Esophagus muscularis mucosa (tissue), 4 donors: ENCODE measurements at regions not wholly inside any gene's neighbourhood (a gene's known extent, or its start where the extent isn't known, plus 50 kb on each side); places are given as distances from the start of the nearest gene placed in this dataset.

Experiments
- EP300 ChIP-seq: sonication (generic); formaldehyde crosslinking; IDR thresholded peaks from one replicate; pipeline ENCODE4 v1.6.1; 2017; ENCODE audit warnings: antibody characterized with exemption
- POLR2A ChIP-seq: fragments of 450-650 bp; IDR thresholded peaks from one replicate; pipeline ENCODE4 v1.6.1; 2017; ENCODE audit warnings: antibody characterized with exemption, moderate library complexity, mild to moderate bottlenecking, low read depth
- POLR2AphosphoS5 ChIP-seq, 2 donors: sonication (generic); formaldehyde crosslinking; IDR thresholded peaks; one replicate each; pipeline ENCODE4 v1.6.1; 2017; ENCODE audit warnings: antibody characterized with exemption in 2 of 2
- TF ChIP-seq, protein P1 (sequence below), 3 experiments: fragments of 200-600 bp in 2 of 3; fragments of 450-650 bp in 1 of 3; sonication (generic) in 2 of 3; IDR thresholded peaks; one replicate each; pipeline ENCODE4 v1.5.1; 2017 to 2019; ENCODE audit warnings: antibody characterized with exemption in 3 of 3, mild to moderate bottlenecking in 2 of 3, moderate library complexity in 1 of 3

DNA sequence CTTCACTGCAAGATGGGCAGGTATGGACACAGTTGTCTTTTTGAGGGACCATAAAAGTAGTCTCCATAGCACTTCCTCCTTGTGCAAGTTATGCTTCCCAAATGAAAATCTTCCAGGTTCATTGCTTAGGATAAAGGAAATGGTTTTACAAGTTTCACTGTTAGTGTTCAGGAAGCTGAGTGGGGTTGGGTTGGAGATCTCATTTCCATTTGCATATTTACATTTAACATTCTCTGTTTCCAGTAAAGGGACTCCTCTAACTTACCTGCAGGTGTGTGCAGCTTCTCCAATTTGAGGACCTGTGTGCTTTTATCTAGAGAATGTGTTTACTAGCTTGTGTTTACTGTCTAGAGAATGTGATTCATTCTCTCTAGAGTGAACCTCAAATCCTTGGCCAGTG, 141.3 kb upstream of the POU2AF2 start:
- TF ChIP-seq, protein P1, sequence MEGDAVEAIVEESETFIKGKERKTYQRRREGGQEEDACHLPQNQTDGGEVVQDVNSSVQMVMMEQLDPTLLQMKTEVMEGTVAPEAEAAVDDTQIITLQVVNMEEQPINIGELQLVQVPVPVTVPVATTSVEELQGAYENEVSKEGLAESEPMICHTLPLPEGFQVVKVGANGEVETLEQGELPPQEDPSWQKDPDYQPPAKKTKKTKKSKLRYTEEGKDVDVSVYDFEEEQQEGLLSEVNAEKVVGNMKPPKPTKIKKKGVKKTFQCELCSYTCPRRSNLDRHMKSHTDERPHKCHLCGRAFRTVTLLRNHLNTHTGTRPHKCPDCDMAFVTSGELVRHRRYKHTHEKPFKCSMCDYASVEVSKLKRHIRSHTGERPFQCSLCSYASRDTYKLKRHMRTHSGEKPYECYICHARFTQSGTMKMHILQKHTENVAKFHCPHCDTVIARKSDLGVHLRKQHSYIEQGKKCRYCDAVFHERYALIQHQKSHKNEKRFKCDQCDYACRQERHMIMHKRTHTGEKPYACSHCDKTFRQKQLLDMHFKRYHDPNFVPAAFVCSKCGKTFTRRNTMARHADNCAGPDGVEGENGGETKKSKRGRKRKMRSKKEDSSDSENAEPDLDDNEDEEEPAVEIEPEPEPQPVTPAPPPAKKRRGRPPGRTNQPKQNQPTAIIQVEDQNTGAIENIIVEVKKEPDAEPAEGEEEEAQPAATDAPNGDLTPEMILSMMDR (IDR thresholded peaks at IDR 0.05) = no peak
- TF ChIP-seq POLR2A (no peak), POLR2AphosphoS5 (IDR thresholded peaks at IDR 0.05) (no peak), EP300 (no peak)
